GM12873 (cell line): ENCODE measurements at regions not wholly inside any gene's neighbourhood (a gene's known extent, or its start where the extent isn't known, plus 50 kb on each side); places are given as distances from the start of the nearest gene placed in this dataset.

Experiments used
- TF ChIP-seq, protein P1 (sequence below): IDR thresholded peaks from 2 replicates; pipeline ENCODE4 v1.5.1; 2012; ENCODE audit warnings: low read depth, mild to moderate bottlenecking, moderate library complexity, low read length, control low read depth; ENCODE audit not compliant: insufficient read depth; ENCODE audit errors: missing control alignments

DNA sequence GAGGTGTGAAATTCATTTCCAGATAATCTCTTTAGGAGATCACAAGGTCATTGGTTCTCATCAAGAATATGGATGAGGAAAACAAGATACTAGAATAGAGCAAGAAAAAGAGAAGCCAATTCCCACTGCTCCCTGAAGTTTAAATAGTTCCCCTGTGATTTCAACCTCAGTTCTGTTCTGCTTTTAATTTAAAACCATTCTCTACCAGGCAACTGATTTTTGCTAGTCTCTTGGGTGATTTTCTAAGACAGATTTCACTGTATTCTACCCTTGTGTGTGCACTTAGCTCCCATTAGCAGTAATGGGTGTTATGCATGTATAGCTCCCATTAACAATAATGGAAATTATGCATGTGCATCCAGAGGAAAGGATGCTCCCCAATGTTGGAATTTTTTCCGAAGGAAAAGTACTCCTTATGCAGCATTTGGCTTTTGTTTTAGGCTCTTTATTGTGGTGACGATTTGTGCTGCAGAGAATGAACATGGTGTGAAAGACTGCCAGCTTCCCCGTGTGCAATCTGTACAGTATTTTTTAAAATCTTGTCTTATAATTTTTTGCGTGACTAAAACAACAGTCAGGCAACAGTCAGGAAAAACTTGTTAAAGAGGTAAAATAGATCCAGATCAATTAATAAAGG lies 144.0 kb upstream of the ZRANB2 start:
- TF ChIP-seq, protein P1, sequence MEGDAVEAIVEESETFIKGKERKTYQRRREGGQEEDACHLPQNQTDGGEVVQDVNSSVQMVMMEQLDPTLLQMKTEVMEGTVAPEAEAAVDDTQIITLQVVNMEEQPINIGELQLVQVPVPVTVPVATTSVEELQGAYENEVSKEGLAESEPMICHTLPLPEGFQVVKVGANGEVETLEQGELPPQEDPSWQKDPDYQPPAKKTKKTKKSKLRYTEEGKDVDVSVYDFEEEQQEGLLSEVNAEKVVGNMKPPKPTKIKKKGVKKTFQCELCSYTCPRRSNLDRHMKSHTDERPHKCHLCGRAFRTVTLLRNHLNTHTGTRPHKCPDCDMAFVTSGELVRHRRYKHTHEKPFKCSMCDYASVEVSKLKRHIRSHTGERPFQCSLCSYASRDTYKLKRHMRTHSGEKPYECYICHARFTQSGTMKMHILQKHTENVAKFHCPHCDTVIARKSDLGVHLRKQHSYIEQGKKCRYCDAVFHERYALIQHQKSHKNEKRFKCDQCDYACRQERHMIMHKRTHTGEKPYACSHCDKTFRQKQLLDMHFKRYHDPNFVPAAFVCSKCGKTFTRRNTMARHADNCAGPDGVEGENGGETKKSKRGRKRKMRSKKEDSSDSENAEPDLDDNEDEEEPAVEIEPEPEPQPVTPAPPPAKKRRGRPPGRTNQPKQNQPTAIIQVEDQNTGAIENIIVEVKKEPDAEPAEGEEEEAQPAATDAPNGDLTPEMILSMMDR = no peak

DNA sequence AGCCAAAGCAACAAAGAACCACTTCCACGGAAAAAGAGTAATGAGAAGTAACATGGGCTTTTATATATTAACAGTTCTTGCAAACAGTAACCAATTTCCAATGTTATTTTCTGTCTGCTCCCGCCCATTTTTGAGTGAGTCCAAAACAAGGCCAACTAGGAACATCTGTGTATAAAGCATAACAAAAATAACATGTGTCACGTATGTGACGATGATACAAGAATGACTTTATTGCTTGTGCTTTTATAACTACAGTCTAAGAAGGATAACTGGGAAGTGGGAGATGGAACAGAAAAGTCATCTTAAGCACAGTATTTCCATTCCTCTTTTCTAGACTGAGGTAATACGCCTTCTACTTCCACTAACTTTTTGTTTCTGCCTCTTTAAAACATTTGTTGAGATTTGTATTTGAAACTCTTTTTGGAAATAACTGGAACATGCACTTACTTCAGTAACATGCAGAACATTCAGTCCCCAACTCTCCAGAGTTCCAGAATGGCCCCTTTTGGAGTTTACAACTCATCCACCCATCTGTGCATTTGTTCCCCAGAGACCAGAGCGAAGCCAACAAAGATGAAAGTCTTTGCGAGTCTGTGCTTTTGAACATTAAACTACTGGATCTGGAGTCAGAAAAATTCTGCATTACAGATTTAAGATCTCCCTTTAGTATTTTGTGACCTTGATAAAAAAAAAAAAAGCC lies 143.0 kb upstream of the ZRANB2 start:
- TF ChIP-seq, protein P1 = no peak

DNA sequence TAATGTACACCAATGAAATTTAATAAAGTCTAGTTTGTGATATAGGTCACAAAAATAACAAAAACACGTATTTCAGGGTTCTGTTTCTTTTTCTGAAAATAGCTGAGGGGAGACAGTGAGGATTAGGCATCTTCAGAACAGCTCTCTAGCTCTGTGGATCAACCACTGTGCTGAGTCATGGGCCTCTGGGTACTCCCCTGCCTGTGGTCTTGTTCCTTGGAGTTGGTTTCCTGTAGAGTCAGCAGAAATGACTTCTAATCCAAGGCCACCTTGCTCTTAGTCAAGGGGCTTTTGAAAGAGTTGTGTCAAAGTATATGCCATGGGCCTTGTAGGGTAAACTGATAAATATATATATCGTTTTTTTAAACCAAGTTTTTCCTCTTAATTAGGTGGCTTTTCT lies 141.8 kb upstream of the ZRANB2 start:
- TF ChIP-seq, protein P1 = no peak

DNA sequence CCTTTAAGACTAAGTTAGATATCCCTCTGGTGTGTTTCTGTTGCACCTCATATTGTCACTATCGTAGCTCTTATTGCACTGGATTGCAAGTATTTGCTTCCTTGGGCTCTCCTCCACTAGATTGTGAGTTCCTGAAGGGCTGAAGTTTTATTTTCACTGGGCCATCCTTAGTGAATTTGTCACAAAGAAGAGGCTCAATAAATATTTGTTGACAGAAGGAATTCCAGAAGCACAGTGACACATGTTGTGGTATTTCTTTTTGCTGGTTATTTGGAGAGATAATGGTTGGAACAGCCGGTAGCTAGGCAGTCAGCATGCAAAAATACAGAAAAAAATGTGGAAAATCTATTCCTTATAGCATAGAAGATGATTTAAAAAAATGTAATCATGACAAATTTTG lies 129.9 kb upstream of the ZRANB2 start:
- TF ChIP-seq, protein P1 = no peak

DNA sequence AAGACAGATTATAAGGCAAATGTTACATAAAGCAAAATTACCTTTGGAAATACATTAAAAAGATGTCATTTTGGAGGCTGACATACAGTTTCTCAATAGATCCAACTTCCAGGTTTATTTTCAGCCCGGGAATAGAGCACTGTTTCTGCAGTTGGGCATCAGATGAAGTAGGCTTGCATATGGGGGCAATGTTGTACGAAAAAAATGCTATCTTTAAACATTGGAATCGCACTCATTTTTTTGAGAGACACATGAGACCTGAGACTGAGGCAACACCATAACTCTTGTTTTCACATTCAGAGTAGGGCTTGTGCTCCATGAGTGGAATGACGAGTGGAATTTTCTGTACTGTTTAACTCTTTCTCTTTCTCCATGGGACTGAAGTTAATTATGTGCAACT lies 122.4 kb upstream of the ZRANB2 start:
- TF ChIP-seq, protein P1 = no peak

DNA sequence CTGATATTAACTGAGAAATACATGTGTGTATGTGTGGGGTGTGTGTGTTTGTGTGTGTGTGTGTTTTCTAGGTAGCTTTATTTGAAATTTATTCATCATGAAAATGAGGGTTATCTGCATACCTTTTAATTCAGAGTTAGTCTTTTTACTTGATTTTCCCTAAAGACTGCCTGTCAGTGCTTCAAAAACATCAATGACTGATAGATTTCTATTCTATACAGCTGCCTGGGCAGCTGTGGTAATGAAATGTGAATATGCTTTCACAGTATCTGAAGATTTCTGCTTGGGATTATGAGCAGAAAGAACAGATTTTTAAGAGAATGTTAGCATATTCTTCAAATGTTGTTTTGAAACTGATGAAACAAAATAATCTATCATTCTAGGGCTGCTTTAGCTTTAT lies 119.7 kb upstream of the ZRANB2 start:
- TF ChIP-seq, protein P1 = no peak

DNA sequence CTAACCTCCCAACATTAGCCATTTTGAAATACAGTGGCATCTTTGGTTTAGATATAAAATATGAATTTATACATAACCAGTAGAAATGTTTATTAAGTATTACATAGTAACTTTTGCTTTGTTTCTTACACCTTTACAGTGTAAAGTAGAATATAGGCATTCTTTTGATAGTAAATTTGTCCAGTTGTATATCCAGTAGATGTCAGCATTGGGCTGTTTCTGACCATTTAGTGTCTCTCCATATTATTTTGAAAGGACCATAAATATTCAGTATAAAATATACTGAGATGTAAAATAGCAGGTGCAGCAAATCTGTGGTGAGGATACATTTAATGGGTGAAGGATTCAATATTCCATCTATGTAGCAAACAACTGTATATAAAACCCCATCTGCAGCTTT lies 115.8 kb upstream of the ZRANB2 start:
- TF ChIP-seq, protein P1 = no peak
